IMR-90 (cell line): ENCODE measurements at regions not wholly inside any gene's neighbourhood (a gene's known extent, or its start where the extent isn't known, plus 50 kb on each side); places are given as distances from the start of the nearest gene placed in this dataset.

Experiments used
- ATAC-seq: fragments of 200-7000 bp; cut with Tn5 transposase; 2 replicates; pipeline ENCODE4 v1.9.1; 2020; ENCODE audit warnings: low read depth, mild to moderate bottlenecking, moderate library complexity
- BruUV-seq: library from RNA; stranded (reverse); fragments of 400-500 nt; replicated peaks from 2 replicates; lab custom pipeline; 2021; lab: Mats Ljungman, UMichigan
- CTCF ChIA-PET: fragments of 300-600 bp; formaldehyde crosslinking; extraction: SDS; loops from one replicate; lab custom pipeline; 2021; ENCODE audit warnings: antibody characterized with exemption; lab: Yijun Ruan, JAX
- POLR2A ChIA-PET: fragments of 300-600 bp; sonication (Branson Sonifier 250); formaldehyde crosslinking; loops from one replicate; lab custom pipeline; 2022; ENCODE audit warnings: antibody characterized with exemption; ENCODE audit not compliant: unreplicated experiment; lab: Charles Lee
- DNase-seq: peaks from one replicate; pipeline ENCODE4 v3.0.0; 2013
- H2AFZ ChIP-seq: replicated peaks from 2 replicates; pipeline ENCODE3; 2013; ENCODE audit warnings: low read length, mild to moderate bottlenecking; ENCODE audit not compliant: poor library complexity
- H2AK5ac ChIP-seq: 2 replicates; pipeline ENCODE4 v1.6.1; 2013; ENCODE audit warnings: low read depth, low read length, inconsistent platforms
- H2AK9ac ChIP-seq: replicated peaks from 2 replicates; pipeline ENCODE3; 2013; ENCODE audit warnings: mild to moderate bottlenecking, low read depth, low read length, moderate library complexity; ENCODE audit not compliant: poor library complexity
- H2BK120ac ChIP-seq: 2 replicates; pipeline ENCODE4 v1.6.1; 2013; ENCODE audit warnings: low read depth, low read length, inconsistent platforms
- H2BK15ac ChIP-seq: 3 replicates; pipeline ENCODE4 v1.6.1; 2013; ENCODE audit warnings: low read depth, low read length, inconsistent platforms
- H2BK20ac ChIP-seq: 2 replicates; pipeline ENCODE4 v1.6.1; 2013; ENCODE audit warnings: low read depth, mild to moderate bottlenecking, inconsistent platforms, low read length, moderate library complexity
- H2BK5ac ChIP-seq: 2 replicates; pipeline ENCODE4 v1.6.1; 2013; ENCODE audit warnings: mild to moderate bottlenecking, low read depth, low read length, inconsistent platforms; ENCODE audit not compliant: poor library complexity, severe bottlenecking
- H3K14ac ChIP-seq: replicated peaks from 2 replicates; pipeline ENCODE4 v1.6.1; 2013; ENCODE audit warnings: low read depth, low read length, inconsistent platforms
- H3K18ac ChIP-seq: 2 replicates; pipeline ENCODE4 v1.6.1; 2013; ENCODE audit warnings: low read depth, low read length, control low read depth
- H3K23ac ChIP-seq: 2 replicates; pipeline ENCODE4 v1.6.1; 2013; ENCODE audit warnings: low read depth, low read length, inconsistent platforms
- H3K27ac ChIP-seq: 2 replicates; pipeline ENCODE4 v1.5.1; 2013; ENCODE audit warnings: mild to moderate bottlenecking, control low read depth, low read length; ENCODE audit not compliant: insufficient read depth
- H3K27me3 ChIP-seq: 2 replicates; pipeline ENCODE4 v1.6.1; 2013; ENCODE audit warnings: low read length; ENCODE audit not compliant: control insufficient read depth, insufficient read depth
- H3K36me3 ChIP-seq: 2 replicates; pipeline ENCODE4 v1.6.1; 2013; ENCODE audit warnings: low read length, mixed read lengths; ENCODE audit not compliant: control insufficient read depth, insufficient read depth
- H3K4ac ChIP-seq: 2 replicates; pipeline ENCODE4 v1.6.1; 2013; ENCODE audit warnings: low read depth, low read length, inconsistent platforms
- H3K4me1 ChIP-seq: 2 replicates; pipeline ENCODE4 v1.6.1; 2013; ENCODE audit warnings: low read length, mixed read lengths; ENCODE audit not compliant: control insufficient read depth, insufficient read depth
- H3K4me2 ChIP-seq: 2 replicates; pipeline ENCODE4 v1.6.1; 2013; ENCODE audit warnings: low read depth, mild to moderate bottlenecking, control low read depth, low read length, moderate library complexity
- H3K4me3 ChIP-seq: 2 replicates; pipeline ENCODE4 v1.5.1; 2013; ENCODE audit warnings: low read depth, mild to moderate bottlenecking, control low read depth, low read length, moderate library complexity; ENCODE audit not compliant: insufficient read depth
- H3K56ac ChIP-seq: 2 replicates; pipeline ENCODE4 v1.6.1; 2013; ENCODE audit warnings: low read length, inconsistent platforms; ENCODE audit not compliant: insufficient read depth; ENCODE audit errors: extremely low read depth
- H3K79me1 ChIP-seq, 2 experiments: 2 replicates each; pipeline ENCODE4 v1.6.1; 2013; ENCODE audit warnings: low read length in 2 of 2, inconsistent platforms in 1 of 2, low read depth in 1 of 2
- H3K9ac ChIP-seq: 2 replicates; pipeline ENCODE4 v1.6.1; 2013; ENCODE audit warnings: low read depth, low read length, control low read depth
- H3K9me1 ChIP-seq: 2 replicates; pipeline ENCODE4 v1.6.1; 2013; ENCODE audit warnings: low read length, inconsistent platforms; ENCODE audit not compliant: insufficient read depth
- H3K9me3 ChIP-seq: 2 replicates; pipeline ENCODE4 v1.6.1; 2013; ENCODE audit warnings: low read length; ENCODE audit not compliant: control insufficient read depth, insufficient read depth
- H4K20me1 ChIP-seq: 2 replicates; pipeline ENCODE4 v1.6.1; 2013; ENCODE audit warnings: low read length, inconsistent platforms; ENCODE audit not compliant: insufficient read depth
- H4K5ac ChIP-seq: 2 replicates; pipeline ENCODE4 v1.6.1; 2013; ENCODE audit warnings: mild to moderate bottlenecking, low read depth, low read length, control low read depth
- H4K8ac ChIP-seq, 2 experiments: 2 replicates each; pipeline ENCODE4 v1.6.1; 2013; ENCODE audit warnings: low read depth in 2 of 2, low read length in 2 of 2, control low read depth in 1 of 2, inconsistent platforms in 1 of 2
- H4K91ac ChIP-seq: 2 replicates; pipeline ENCODE4 v1.6.1; 2013; ENCODE audit warnings: low read depth, low read length, inconsistent platforms; ENCODE audit not compliant: insufficient read depth
- BHLHE40 ChIP-seq: fragments of 150-350 bp; IDR thresholded peaks from 2 replicates; pipeline ENCODE4 v1.6.1; 2016; ENCODE audit warnings: mild to moderate bottlenecking, low read depth, low read length
- CHD1 ChIP-seq: IDR thresholded peaks from 2 replicates; pipeline ENCODE4 v1.6.1; 2012; ENCODE audit warnings: low read depth, low read length, improper control_type of control experiment
- FOS ChIP-seq: fragments of 150-350 bp; IDR thresholded peaks from 2 replicates; pipeline ENCODE4 v1.6.1; 2016; ENCODE audit warnings: low read depth, low read length
- MAZ ChIP-seq: IDR thresholded peaks from 2 replicates; pipeline ENCODE4 v1.6.1; 2012; ENCODE audit warnings: low read depth, mild to moderate bottlenecking, low read length, improper control_type of control experiment, moderate library complexity, borderline replicate concordance
- MXI1 ChIP-seq: IDR thresholded peaks from 2 replicates; pipeline ENCODE4 v1.6.1; 2012; ENCODE audit warnings: low read depth, mild to moderate bottlenecking, low read length, moderate library complexity, borderline replicate concordance
- NFE2L2 ChIP-seq: fragments of 150-350 bp; IDR thresholded peaks from 2 replicates; pipeline ENCODE4 v1.6.1; 2016; ENCODE audit warnings: low read depth, mild to moderate bottlenecking, low read length
- POLR2A ChIP-seq: IDR thresholded peaks from 2 replicates; pipeline ENCODE4 v1.6.1; 2012; ENCODE audit warnings: mild to moderate bottlenecking, low read depth, low read length
- RAD21 ChIP-seq: IDR thresholded peaks from 2 replicates; pipeline ENCODE4 v1.6.1; 2012; ENCODE audit warnings: low read length, improper control_type of control experiment
- RCOR1 ChIP-seq: IDR thresholded peaks from 2 replicates; pipeline ENCODE4 v1.6.1; 2012; ENCODE audit warnings: mild to moderate bottlenecking, low read length, improper control_type of control experiment; ENCODE audit not compliant: insufficient replicate concordance
- RFX5 ChIP-seq: IDR thresholded peaks from 2 replicates; pipeline ENCODE4 v1.8.0; 2012; ENCODE audit warnings: low read depth, mild to moderate bottlenecking, low read length, moderate library complexity
- SMC3 ChIP-seq: fragments of 150-350 bp; IDR thresholded peaks from 2 replicates; pipeline ENCODE4 v1.6.1; 2016; ENCODE audit warnings: low read depth, mild to moderate bottlenecking, antibody characterized with exemption, low read length, moderate library complexity
- USF2 ChIP-seq: fragments of 150-350 bp; IDR thresholded peaks from 2 replicates; pipeline ENCODE4 v1.6.1; 2017; ENCODE audit warnings: mild to moderate bottlenecking, antibody characterized with exemption, low read length, low read depth
- WGBS, 2 experiments: methylation state at CpG; one replicate each; pipeline versions ENCODE4 v1.1.5 to v1.1.7; 2013; ENCODE audit warnings: missing lambda C conversion rate in 2 of 2; ENCODE audit not compliant: insufficient read length in 1 of 2; ENCODE audit errors: extremely low coverage in 2 of 2; 5-methylcytosine and 5-hydroxymethylcytosine counted together
- dilution Hi-C: fragments of 300-500 bp; cut with HindIII; formaldehyde crosslinking; loops from one replicate; pipeline ENCODE4 v1.14.3; 2018; ENCODE audit warnings: low sequenced_read_pairs; ENCODE audit not compliant: unreplicated experiment
- in situ Hi-C: fragments of 300-500 bp; cut with MboI; formaldehyde crosslinking; loops from 3 replicates; pipeline ENCODE4 v1.14.3; 2019; ENCODE audit warnings: low sequenced_read_pairs, inconsistent platforms, mixed read lengths
- intact Hi-C: fragments of 100-400 bp; cut with micrococcal nuclease; formaldehyde crosslinking; loops from 2 replicates; pipeline ENCODE4 v1.10.0; 2022
- TF ChIP-seq, protein P1 (sequence below): conservative IDR thresholded peaks from 2 replicates; pipeline ENCODE4 v1.5.1; 2012; ENCODE audit warnings: mild to moderate bottlenecking, low read depth, low read length, improper control_type of control experiment

- Histone ChIP-seq H2AK9ac (no peak overlapping the region), H3K9me3 (peaks cover 2% of the 10 kb centered on the region; the same call in 1 of the 2 replicates), H3K4me2 (no peak overlapping the region), H4K8ac (no peak overlapping the region), H2AFZ (no peak overlapping the region), H3K27me3 (no peaks in the 10 kb centered on the region), H3K4me1 (no peaks in the 10 kb centered on the region), H3K23ac (no peak overlapping the region), H3K56ac (no peak overlapping the region), H2BK20ac (no peak overlapping the region), H2AK5ac (no peak overlapping the region), H3K36me3 (no peaks in the 10 kb centered on the region), H3K79me1 (no peaks in the 10 kb centered on the region), H2BK15ac (no peak overlapping the region), H2BK5ac (no peak overlapping the region), H3K4ac (no peak overlapping the region), H3K9me1 (no peaks in the 10 kb centered on the region), H4K91ac (no peak overlapping the region), H3K18ac (no peak overlapping the region), H3K4me3 (no peak overlapping the region), H4K5ac (no peak overlapping the region), H4K20me1 (no peaks in the 10 kb centered on the region), H3K9ac (no peak overlapping the region), H3K14ac (no peak overlapping the region), H2BK120ac (no peak overlapping the region), H3K27ac (no peak overlapping the region)
- BruUV-seq = no TSS peak
- POLR2A ChIA-PET = no interaction called here
- in situ Hi-C loops = no loop called here
- dilution Hi-C loops = no loop called here
- CTCF ChIA-PET = no interaction called here
- ATAC-seq = no peak
- no peak for DNase-seq
- TF ChIP-seq SMC3 (no peak), MXI1 (no peak), RCOR1 (no peak), CHD1 (no peak), RAD21 (no peak), POLR2A (no peak), FOS (no peak), MAZ (no peak), NFE2L2 (no peak), USF2 (no peak), BHLHE40 (no peak), RFX5 (no peak)
- TF ChIP-seq, protein P1, sequence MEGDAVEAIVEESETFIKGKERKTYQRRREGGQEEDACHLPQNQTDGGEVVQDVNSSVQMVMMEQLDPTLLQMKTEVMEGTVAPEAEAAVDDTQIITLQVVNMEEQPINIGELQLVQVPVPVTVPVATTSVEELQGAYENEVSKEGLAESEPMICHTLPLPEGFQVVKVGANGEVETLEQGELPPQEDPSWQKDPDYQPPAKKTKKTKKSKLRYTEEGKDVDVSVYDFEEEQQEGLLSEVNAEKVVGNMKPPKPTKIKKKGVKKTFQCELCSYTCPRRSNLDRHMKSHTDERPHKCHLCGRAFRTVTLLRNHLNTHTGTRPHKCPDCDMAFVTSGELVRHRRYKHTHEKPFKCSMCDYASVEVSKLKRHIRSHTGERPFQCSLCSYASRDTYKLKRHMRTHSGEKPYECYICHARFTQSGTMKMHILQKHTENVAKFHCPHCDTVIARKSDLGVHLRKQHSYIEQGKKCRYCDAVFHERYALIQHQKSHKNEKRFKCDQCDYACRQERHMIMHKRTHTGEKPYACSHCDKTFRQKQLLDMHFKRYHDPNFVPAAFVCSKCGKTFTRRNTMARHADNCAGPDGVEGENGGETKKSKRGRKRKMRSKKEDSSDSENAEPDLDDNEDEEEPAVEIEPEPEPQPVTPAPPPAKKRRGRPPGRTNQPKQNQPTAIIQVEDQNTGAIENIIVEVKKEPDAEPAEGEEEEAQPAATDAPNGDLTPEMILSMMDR = no peak
- WGBS, 2 experiments = no CpG with 5 or more reads among the region's 3 CpGs
- intact Hi-C loops = no loop called here
Observed at GRCh38 chr4:159860945-159861344, 758.1 kb downstream of the RAPGEF2 start.
